ENCODE measurements at regions not wholly inside any gene's neighbourhood (a gene's known extent, or its start where the extent isn't known, plus 50 kb on each side); places are given as distances from the start of the nearest gene placed in this dataset.

- no peak overlapping the region for H3K4me3 ChIP-seq (ENCODE audit: low read length in 2 of 2)
- intact Hi-C loops (cut with DNase I): no loop called here
- ATAC-seq (ENCODE audit: low FRiP score) (no peak), DNase-seq (no peak)
- no peak overlapping the region for H3K27ac ChIP-seq (ENCODE audit: low read depth in 1 of 2, low read length in 2 of 2)
- H3K4me1 ChIP-seq (ENCODE audit: control insufficient read depth in 1 of 2, insufficient read depth in 2 of 2, low read length in 2 of 2): no peaks in the 10 kb centered on the region
- H3K27me3 ChIP-seq (ENCODE audit: control insufficient read depth in 1 of 2, insufficient read depth in 2 of 2, low read length in 1 of 2): no peaks in the 10 kb centered on the region
- H3K9me3 ChIP-seq (ENCODE audit: control insufficient read depth, low read length): no peaks in the 10 kb centered on the region
- no peaks in the 10 kb centered on the region for H3K36me3 ChIP-seq (ENCODE audit: control insufficient read depth in 1 of 2, insufficient read depth in 2 of 2, low read length in 1 of 2)
Measured at GRCh38 chr3:21934591-21934990, 183.6 kb upstream of the ZNF385D start.

GRCh38 chr3:21936207-21936606, 185.2 kb upstream of the ZNF385D start:
- Histone ChIP-seq H3K27me3 (ENCODE audit: control insufficient read depth in 1 of 2, insufficient read depth in 2 of 2, low read length in 1 of 2) (no peaks in the 10 kb centered on the region), H3K4me3 (ENCODE audit: low read length in 2 of 2) (no peak overlapping the region), H3K4me1 (ENCODE audit: control insufficient read depth in 1 of 2, insufficient read depth in 2 of 2, low read length in 2 of 2) (no peaks in the 10 kb centered on the region), H3K9me3 (ENCODE audit: control insufficient read depth, low read length) (no peaks in the 10 kb centered on the region), H3K27ac (ENCODE audit: low read depth in 1 of 2, low read length in 2 of 2) (no peak overlapping the region), H3K36me3 (ENCODE audit: control insufficient read depth in 1 of 2, insufficient read depth in 2 of 2, low read length in 1 of 2) (no peaks in the 10 kb centered on the region)
- no peak for ATAC-seq (ENCODE audit: low FRiP score)
- intact Hi-C loops (cut with DNase I): no loop called here
- DNase-seq: no peak
- 61 to 81% methylated on average over 2 of the region's 2 CpGs for WGBS, 2 donors

GRCh38 chr3:21938267-21938681, 187.3 kb upstream of the ZNF385D start:
- Histone ChIP-seq H3K36me3 (ENCODE audit: control insufficient read depth in 1 of 2, insufficient read depth in 2 of 2, low read length in 1 of 2) (no peaks in the 10 kb centered on the region), H3K27me3 (ENCODE audit: control insufficient read depth in 1 of 2, insufficient read depth in 2 of 2, low read length in 1 of 2) (no peaks in the 10 kb centered on the region), H3K4me3 (ENCODE audit: low read length in 2 of 2) (no peak overlapping the region), H3K4me1 (ENCODE audit: control insufficient read depth in 1 of 2, insufficient read depth in 2 of 2, low read length in 2 of 2) (no peaks in the 10 kb centered on the region), H3K27ac (ENCODE audit: low read depth in 1 of 2, low read length in 2 of 2) (no peak overlapping the region), H3K9me3 (ENCODE audit: control insufficient read depth, low read length) (no peaks in the 10 kb centered on the region)
- no peak for ATAC-seq (ENCODE audit: low FRiP score)
- 91 to 94% methylated on average over 5 of the region's 5 CpGs for WGBS, 2 donors
- no peak for DNase-seq
- intact Hi-C loops (cut with DNase I): no loop called here

GRCh38 chr3:21942328-21942727, 191.3 kb upstream of the ZNF385D start:
- Histone ChIP-seq H3K36me3 (ENCODE audit: control insufficient read depth in 1 of 2, insufficient read depth in 2 of 2, low read length in 1 of 2) (no peaks in the 10 kb centered on the region), H3K9me3 (ENCODE audit: control insufficient read depth, low read length) (no peaks in the 10 kb centered on the region), H3K27me3 (ENCODE audit: control insufficient read depth in 1 of 2, insufficient read depth in 2 of 2, low read length in 1 of 2) (no peaks in the 10 kb centered on the region), H3K4me3 (ENCODE audit: low read length in 2 of 2) (no peak overlapping the region), H3K4me1 (ENCODE audit: control insufficient read depth in 1 of 2, insufficient read depth in 2 of 2, low read length in 2 of 2) (no peaks in the 10 kb centered on the region), H3K27ac (ENCODE audit: low read depth in 1 of 2, low read length in 2 of 2) (no peak overlapping the region)
- ATAC-seq (ENCODE audit: low FRiP score) (no peak), DNase-seq (no peak)
- 14 to 18% methylated on average over 6 of the region's 6 CpGs for WGBS, 2 donors
- intact Hi-C loops (cut with DNase I): no loop called here

- H3K9me3 ChIP-seq (ENCODE audit: control insufficient read depth, low read length): no peaks in the 10 kb centered on the region
- H3K4me3 ChIP-seq (ENCODE audit: low read length in 2 of 2): no peak overlapping the region
- DNase-seq (no peak), ATAC-seq (ENCODE audit: low FRiP score) (no peak)
- intact Hi-C loops (cut with DNase I): no loop called here
- WGBS, 2 donors: 40 to 55% methylated on average over 6 of the region's 6 CpGs
- H3K36me3 ChIP-seq (ENCODE audit: control insufficient read depth in 1 of 2, insufficient read depth in 2 of 2, low read length in 1 of 2): no peaks in the 10 kb centered on the region
- H3K27me3 ChIP-seq (ENCODE audit: control insufficient read depth in 1 of 2, insufficient read depth in 2 of 2, low read length in 1 of 2): no peaks in the 10 kb centered on the region
- H3K4me1 ChIP-seq (ENCODE audit: control insufficient read depth in 1 of 2, insufficient read depth in 2 of 2, low read length in 2 of 2): no peaks in the 10 kb centered on the region
- no peak overlapping the region for H3K27ac ChIP-seq (ENCODE audit: low read depth in 1 of 2, low read length in 2 of 2)
Measured at GRCh38 chr3:21944251-21944650, 193.2 kb upstream of the ZNF385D start.

GRCh38 chr3:21952856-21953255, 201.8 kb upstream of the ZNF385D start:
- intact Hi-C loops (cut with DNase I): no loop called here
- ATAC-seq (ENCODE audit: low FRiP score): no peak
- DNase-seq: no peak
- Histone ChIP-seq H3K36me3 (ENCODE audit: control insufficient read depth in 1 of 2, insufficient read depth in 2 of 2, low read length in 1 of 2) (no peaks in the 10 kb centered on the region), H3K27ac (ENCODE audit: low read depth in 1 of 2, low read length in 2 of 2) (no peak overlapping the region), H3K27me3 (ENCODE audit: control insufficient read depth in 1 of 2, insufficient read depth in 2 of 2, low read length in 1 of 2) (no peaks in the 10 kb centered on the region), H3K9me3 (ENCODE audit: control insufficient read depth, low read length) (no peaks in the 10 kb centered on the region), H3K4me3 (ENCODE audit: low read length in 2 of 2) (no peak overlapping the region), H3K4me1 (ENCODE audit: control insufficient read depth in 1 of 2, insufficient read depth in 2 of 2, low read length in 2 of 2) (no peaks in the 10 kb centered on the region)
- WGBS, 2 donors: 85 to 88% methylated on average over 3 of the region's 3 CpGs

- Histone ChIP-seq H3K27ac (ENCODE audit: low read depth in 1 of 2, low read length in 2 of 2) (no peak overlapping the region), H3K27me3 (ENCODE audit: control insufficient read depth in 1 of 2, insufficient read depth in 2 of 2, low read length in 1 of 2) (no peaks in the 10 kb centered on the region), H3K36me3 (ENCODE audit: control insufficient read depth in 1 of 2, insufficient read depth in 2 of 2, low read length in 1 of 2) (no peaks in the 10 kb centered on the region), H3K9me3 (ENCODE audit: control insufficient read depth, low read length) (no peaks in the 10 kb centered on the region), H3K4me1 (ENCODE audit: control insufficient read depth in 1 of 2, insufficient read depth in 2 of 2, low read length in 2 of 2) (no peaks in the 10 kb centered on the region), H3K4me3 (ENCODE audit: low read length in 2 of 2) (no peak overlapping the region)
- intact Hi-C loops (cut with DNase I): no loop called here
- WGBS, 2 donors: 72 to 78% methylated on average over 2 of the region's 2 CpGs
- no peak for ATAC-seq (ENCODE audit: low FRiP score)
- DNase-seq: no peak
Measured at GRCh38 chr3:21954709-21955108, 203.7 kb upstream of the ZNF385D start.

GRCh38 chr3:21955406-21955805, 204.4 kb upstream of the ZNF385D start:
- Histone ChIP-seq H3K27ac (ENCODE audit: low read depth in 1 of 2, low read length in 2 of 2) (no peak overlapping the region), H3K36me3 (ENCODE audit: control insufficient read depth in 1 of 2, insufficient read depth in 2 of 2, low read length in 1 of 2) (no peaks in the 10 kb centered on the region), H3K4me1 (ENCODE audit: control insufficient read depth in 1 of 2, insufficient read depth in 2 of 2, low read length in 2 of 2) (no peaks in the 10 kb centered on the region), H3K9me3 (ENCODE audit: control insufficient read depth, low read length) (no peaks in the 10 kb centered on the region), H3K27me3 (ENCODE audit: control insufficient read depth in 1 of 2, insufficient read depth in 2 of 2, low read length in 1 of 2) (no peaks in the 10 kb centered on the region), H3K4me3 (ENCODE audit: low read length in 2 of 2) (no peak overlapping the region)
- ATAC-seq (ENCODE audit: low FRiP score) (no peak), DNase-seq (no peak)
- intact Hi-C loops (cut with DNase I): no loop called here
- whole genome bisulfite sequencing, 2 donors: 94 to 95% methylated on average over 2 of the region's 2 CpGs

GRCh38 chr3:21960033-21960432, 209.0 kb upstream of the ZNF385D start:
- H3K27me3 ChIP-seq (ENCODE audit: control insufficient read depth in 1 of 2, insufficient read depth in 2 of 2, low read length in 1 of 2): no peaks in the 10 kb centered on the region
- no peaks in the 10 kb centered on the region for H3K9me3 ChIP-seq (ENCODE audit: control insufficient read depth, low read length)
- ATAC-seq (ENCODE audit: low FRiP score) (no peak), DNase-seq (no peak)
- 45 to 92% methylated on average over 1 of the region's 1 CpG for WGBS, 2 donors
- no peaks in the 10 kb centered on the region for H3K36me3 ChIP-seq (ENCODE audit: control insufficient read depth in 1 of 2, insufficient read depth in 2 of 2, low read length in 1 of 2)
- no peak overlapping the region for H3K4me3 ChIP-seq (ENCODE audit: low read length in 2 of 2)
- peaks cover 0 to 2% of the 10 kb centered on the region in 2 donors for H3K4me1 ChIP-seq (ENCODE audit: control insufficient read depth in 1 of 2, insufficient read depth in 2 of 2, low read length in 2 of 2)
- H3K27ac ChIP-seq (ENCODE audit: low read depth in 1 of 2, low read length in 2 of 2): no peak overlapping the region
- intact Hi-C loops (cut with DNase I): no loop called here

Data from aorta (tissue), 5 donors.